Gastroesophageal sphincter (tissue), 3 donors: ENCODE measurements at regions not wholly inside any gene's neighbourhood (a gene's known extent, or its start where the extent isn't known, plus 50 kb on each side); places are given as distances from the start of the nearest gene placed in this dataset.

Source experiments
- POLR2A ChIP-seq, 2 donors: fragments of 450-650 bp; IDR thresholded peaks; one replicate each; pipeline ENCODE4 v1.6.1; 2017; ENCODE audit warnings: antibody characterized with exemption in 2 of 2, mild to moderate bottlenecking in 2 of 2, moderate library complexity in 1 of 2
- TF ChIP-seq, protein P1 (sequence below), 4 experiments: fragments of 200-600 bp in 2 of 4; fragments of 450-650 bp in 2 of 4; sonication (generic) in 1 of 4; IDR thresholded peaks; one replicate each; pipeline ENCODE4 v1.5.1; 2017 to 2019; ENCODE audit warnings: antibody characterized with exemption in 4 of 4, mild to moderate bottlenecking in 2 of 4, moderate library complexity in 2 of 4

DNA sequence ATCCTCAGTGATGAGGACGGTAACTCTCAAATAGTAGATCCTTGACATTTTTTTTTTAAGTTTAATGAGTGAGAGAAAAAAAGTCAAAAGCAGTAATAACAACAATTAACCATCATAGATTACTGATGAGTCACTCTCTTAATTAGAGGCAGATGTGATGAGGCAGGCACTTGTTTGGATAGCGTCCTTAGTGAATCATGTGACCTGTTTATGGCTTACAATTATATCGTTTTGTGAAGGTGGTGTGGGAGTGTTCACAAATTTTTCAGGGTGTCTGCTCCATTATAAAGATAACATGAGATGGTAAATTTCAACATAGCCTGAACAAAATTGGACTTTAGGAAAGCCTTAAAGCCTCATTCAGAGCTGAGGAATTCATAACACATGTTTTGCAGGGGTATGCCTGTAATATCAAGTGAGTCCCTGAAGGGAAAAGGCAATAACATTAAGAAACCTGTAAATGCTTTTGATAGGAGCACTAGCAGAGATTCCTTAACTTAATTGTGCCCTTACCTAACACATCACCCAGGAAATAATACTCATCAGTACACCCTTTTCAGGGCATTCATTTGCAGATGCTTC, 51.9 kb upstream of the XIAP start:
- TF ChIP-seq POLR2A (IDR thresholded peaks at IDR 0.05): no peak
- TF ChIP-seq, protein P1, sequence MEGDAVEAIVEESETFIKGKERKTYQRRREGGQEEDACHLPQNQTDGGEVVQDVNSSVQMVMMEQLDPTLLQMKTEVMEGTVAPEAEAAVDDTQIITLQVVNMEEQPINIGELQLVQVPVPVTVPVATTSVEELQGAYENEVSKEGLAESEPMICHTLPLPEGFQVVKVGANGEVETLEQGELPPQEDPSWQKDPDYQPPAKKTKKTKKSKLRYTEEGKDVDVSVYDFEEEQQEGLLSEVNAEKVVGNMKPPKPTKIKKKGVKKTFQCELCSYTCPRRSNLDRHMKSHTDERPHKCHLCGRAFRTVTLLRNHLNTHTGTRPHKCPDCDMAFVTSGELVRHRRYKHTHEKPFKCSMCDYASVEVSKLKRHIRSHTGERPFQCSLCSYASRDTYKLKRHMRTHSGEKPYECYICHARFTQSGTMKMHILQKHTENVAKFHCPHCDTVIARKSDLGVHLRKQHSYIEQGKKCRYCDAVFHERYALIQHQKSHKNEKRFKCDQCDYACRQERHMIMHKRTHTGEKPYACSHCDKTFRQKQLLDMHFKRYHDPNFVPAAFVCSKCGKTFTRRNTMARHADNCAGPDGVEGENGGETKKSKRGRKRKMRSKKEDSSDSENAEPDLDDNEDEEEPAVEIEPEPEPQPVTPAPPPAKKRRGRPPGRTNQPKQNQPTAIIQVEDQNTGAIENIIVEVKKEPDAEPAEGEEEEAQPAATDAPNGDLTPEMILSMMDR (IDR thresholded peaks at IDR 0.05): no peak
